WI38 (cell line): ENCODE measurements at regions not wholly inside any gene's neighbourhood (a gene's known extent, or its start where the extent isn't known, plus 50 kb on each side); places are given as distances from the start of the nearest gene placed in this dataset.

Experiments used
- H3K4me3 ChIP-seq: 2 replicates; pipeline ENCODE4 v1.5.1; 2011; ENCODE audit warnings: low read depth, mild to moderate bottlenecking, control low read depth, low read length
- CTCF ChIP-seq: IDR thresholded peaks from 2 replicates; pipeline ENCODE4 v1.5.1; 2012; ENCODE audit warnings: low read depth, mild to moderate bottlenecking, control low read depth, low read length

- no peak for TF ChIP-seq CTCF
Observed at GRCh38 chr18:25457126-25457525, 105.2 kb upstream of the ZNF521 start.

GRCh38 chr18:25456334-25457010 is 104.5 kb upstream of the ZNF521 start:
- no peak overlapping the region for H3K4me3 ChIP-seq
- no peak for TF ChIP-seq CTCF

More at GRCh38 chr18:25457126-25457525, 105.2 kb upstream of the ZNF521 start:
- no peak overlapping the region for H3K4me3 ChIP-seq

- TF ChIP-seq CTCF: no peak
- no peak overlapping the region for H3K4me3 ChIP-seq
Observed at GRCh38 chr18:25455646-25456045, 103.7 kb upstream of the ZNF521 start.

- TF ChIP-seq CTCF: no peak
- H3K4me3 ChIP-seq: no peak overlapping the region
Observed at GRCh38 chr18:25455159-25455558, 103.2 kb upstream of the ZNF521 start.

GRCh38 chr18:25454730-25455129 is 102.8 kb upstream of the ZNF521 start:
- TF ChIP-seq CTCF: no peak
- H3K4me3 ChIP-seq: no peak overlapping the region

- H3K4me3 ChIP-seq: no peak overlapping the region
- TF ChIP-seq CTCF: no peak
Observed at GRCh38 chr18:25454270-25454659, 102.3 kb upstream of the ZNF521 start.

GRCh38 chr18:25453556-25454269 is 101.7 kb upstream of the ZNF521 start:
- no peak for TF ChIP-seq CTCF
- no peak overlapping the region for H3K4me3 ChIP-seq
